ENCODE measurements at regions not wholly inside any gene's neighbourhood (a gene's known extent, or its start where the extent isn't known, plus 50 kb on each side); places are given as distances from the start of the nearest gene placed in this dataset.

GRCh38 chr5:135227064-135228022, 171.7 kb downstream of the MACROH2A1 start:
- no peak for ATAC-seq (ENCODE audit: low read depth)
- no peak overlapping the region for H3K27ac ChIP-seq (ENCODE audit: poor library complexity, severe bottlenecking)
- H3K27me3 ChIP-seq (ENCODE audit: insufficient read depth, poor library complexity, severe bottlenecking) = no peaks in the 10 kb centered on the region
- no peaks in the 10 kb centered on the region for H3K9me3 ChIP-seq (ENCODE audit: severe bottlenecking)
- TF ChIP-seq, protein P1, sequence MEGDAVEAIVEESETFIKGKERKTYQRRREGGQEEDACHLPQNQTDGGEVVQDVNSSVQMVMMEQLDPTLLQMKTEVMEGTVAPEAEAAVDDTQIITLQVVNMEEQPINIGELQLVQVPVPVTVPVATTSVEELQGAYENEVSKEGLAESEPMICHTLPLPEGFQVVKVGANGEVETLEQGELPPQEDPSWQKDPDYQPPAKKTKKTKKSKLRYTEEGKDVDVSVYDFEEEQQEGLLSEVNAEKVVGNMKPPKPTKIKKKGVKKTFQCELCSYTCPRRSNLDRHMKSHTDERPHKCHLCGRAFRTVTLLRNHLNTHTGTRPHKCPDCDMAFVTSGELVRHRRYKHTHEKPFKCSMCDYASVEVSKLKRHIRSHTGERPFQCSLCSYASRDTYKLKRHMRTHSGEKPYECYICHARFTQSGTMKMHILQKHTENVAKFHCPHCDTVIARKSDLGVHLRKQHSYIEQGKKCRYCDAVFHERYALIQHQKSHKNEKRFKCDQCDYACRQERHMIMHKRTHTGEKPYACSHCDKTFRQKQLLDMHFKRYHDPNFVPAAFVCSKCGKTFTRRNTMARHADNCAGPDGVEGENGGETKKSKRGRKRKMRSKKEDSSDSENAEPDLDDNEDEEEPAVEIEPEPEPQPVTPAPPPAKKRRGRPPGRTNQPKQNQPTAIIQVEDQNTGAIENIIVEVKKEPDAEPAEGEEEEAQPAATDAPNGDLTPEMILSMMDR (IDR thresholded peaks at IDR 0.05; ENCODE audit: poor library complexity, severe bottlenecking) = no peak
- H3K4me3 ChIP-seq (ENCODE audit: severe bottlenecking) = no peak overlapping the region
- no peaks in the 10 kb centered on the region for H3K36me3 ChIP-seq (ENCODE audit: low read depth)
- H3K4me1 ChIP-seq (ENCODE audit: insufficient read depth, poor library complexity, severe bottlenecking) = no peaks in the 10 kb centered on the region
- DNase-seq (ENCODE audit: low spot score) = peak; percentile 29

GRCh38 chr5:135225856-135226560, 173.0 kb downstream of the MACROH2A1 start:
- H3K4me1 ChIP-seq (ENCODE audit: insufficient read depth, poor library complexity, severe bottlenecking) = no peaks in the 10 kb centered on the region
- H3K4me3 ChIP-seq (ENCODE audit: severe bottlenecking) = no peak overlapping the region

GRCh38 chr5:135223891-135224625, 175.0 kb downstream of the MACROH2A1 start:
- H3K36me3 ChIP-seq (ENCODE audit: low read depth) = no peaks in the 10 kb centered on the region
- peak; percentile 18 for DNase-seq (ENCODE audit: low spot score)
- TF ChIP-seq, protein P1 (IDR thresholded peaks at IDR 0.05; ENCODE audit: poor library complexity, severe bottlenecking) = no peak
- no peaks in the 10 kb centered on the region for H3K9me3 ChIP-seq (ENCODE audit: severe bottlenecking)
- H3K27ac ChIP-seq (ENCODE audit: poor library complexity, severe bottlenecking) = no peak overlapping the region
- no peak overlapping the region for H3K4me3 ChIP-seq (ENCODE audit: severe bottlenecking)
- no peaks in the 10 kb centered on the region for H3K27me3 ChIP-seq (ENCODE audit: insufficient read depth, poor library complexity, severe bottlenecking)
- ATAC-seq (ENCODE audit: low read depth) = no peak
- no peaks in the 10 kb centered on the region for H3K4me1 ChIP-seq (ENCODE audit: insufficient read depth, poor library complexity, severe bottlenecking)

More at GRCh38 chr5:135225856-135226560, 173.0 kb downstream of the MACROH2A1 start:
- Histone ChIP-seq H3K27me3 (ENCODE audit: insufficient read depth, poor library complexity, severe bottlenecking) (no peaks in the 10 kb centered on the region), H3K9me3 (ENCODE audit: severe bottlenecking) (no peaks in the 10 kb centered on the region), H3K27ac (ENCODE audit: poor library complexity, severe bottlenecking) (no peak overlapping the region), H3K36me3 (ENCODE audit: low read depth) (no peaks in the 10 kb centered on the region)
- no peak for ATAC-seq (ENCODE audit: low read depth)
- peak; percentile 40 for DNase-seq (ENCODE audit: low spot score)
- TF ChIP-seq, protein P1 (IDR thresholded peaks at IDR 0.05; ENCODE audit: poor library complexity, severe bottlenecking) = no peak

DNA sequence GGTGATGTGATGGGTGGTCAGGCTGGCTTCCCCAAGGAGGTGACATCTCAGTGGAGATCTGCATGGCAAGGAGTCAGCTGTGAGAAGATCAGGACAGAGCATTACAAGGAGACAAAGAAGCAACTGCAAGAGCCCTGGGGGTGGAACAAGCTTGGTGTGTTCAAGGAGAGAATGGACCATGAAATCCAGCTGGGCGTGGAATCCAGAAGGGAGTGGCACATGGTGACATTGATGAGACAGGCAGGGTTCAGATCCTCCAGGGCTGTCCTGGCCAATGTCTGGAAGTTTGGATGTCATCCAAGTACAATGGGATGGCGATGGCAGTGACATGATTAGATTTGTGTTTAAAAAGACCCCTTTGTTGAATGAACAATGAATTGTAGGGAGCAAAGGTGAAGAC, 175.6 kb downstream of the MACROH2A1 start:
- H3K4me3 ChIP-seq (ENCODE audit: severe bottlenecking) = no peak overlapping the region

More for the DNA sequence above, 175.6 kb downstream of the MACROH2A1 start:
- Histone ChIP-seq H3K36me3 (ENCODE audit: low read depth) (no peaks in the 10 kb centered on the region), H3K27ac (ENCODE audit: poor library complexity, severe bottlenecking) (no peak overlapping the region), H3K4me1 (ENCODE audit: insufficient read depth, poor library complexity, severe bottlenecking) (no peaks in the 10 kb centered on the region), H3K27me3 (ENCODE audit: insufficient read depth, poor library complexity, severe bottlenecking) (no peaks in the 10 kb centered on the region), H3K9me3 (ENCODE audit: severe bottlenecking) (no peaks in the 10 kb centered on the region)
- TF ChIP-seq, protein P1 (IDR thresholded peaks at IDR 0.05; ENCODE audit: poor library complexity, severe bottlenecking) = no peak
- ATAC-seq (ENCODE audit: low read depth) = no peak
- DNase-seq (ENCODE audit: low spot score) = peak; percentile 40

Measured in RWPE2 (cell line).